HCT116 (cell line): ENCODE measurements at regions not wholly inside any gene's neighbourhood (a gene's known extent, or its start where the extent isn't known, plus 50 kb on each side); places are given as distances from the start of the nearest gene placed in this dataset.

ENCODE experiments used
- ATAC-seq: fragments of 200-7000 bp; cut with Tn5 transposase; 2 replicates; pipeline ENCODE4 v1.9.1; 2020; ENCODE audit warnings: mild to moderate bottlenecking, moderate library complexity
- BruUV-seq: library from RNA; stranded (reverse); fragments of 400-500 nt; replicated peaks from 2 replicates; lab custom pipeline; 2021; lab: Mats Ljungman, UMichigan
- CTCF ChIA-PET: fragments of 300-600 bp; sonication (Branson Sonifier 250); formaldehyde crosslinking; loops from one replicate; lab custom pipeline; 2021; ENCODE audit warnings: antibody characterized with exemption; lab: Charles Lee
- POLR2A ChIA-PET: fragments of 300-600, 350-600 bp; sonication (Branson Sonifier 250); formaldehyde crosslinking; loops from one replicate; lab custom pipeline; 2021; ENCODE audit warnings: antibody characterized with exemption; lab: Charles Lee
- RAD21 ChIA-PET, 2 experiments: fragments of 300-600 bp; sonication (Branson Sonifier 250); formaldehyde crosslinking; loops; one replicate each; lab custom pipeline; 2023; ENCODE audit warnings: low total read pairs in 2 of 2; ENCODE audit not compliant: uncharacterized antibody in 2 of 2, unreplicated experiment in 2 of 2, low non-redundant PET in 1 of 2; lab: Charles Lee
- DNase-seq: peaks from one replicate; pipeline ENCODE4 v3.0.0-alpha.2; 2010; ENCODE audit warnings: low read depth, low spot score
- H2AFZ ChIP-seq: fragments of 200-600 bp; shearing (Covaris generic), sonication (generic); 2 replicates; pipeline ENCODE4 v1.6.1; 2017; ENCODE audit warnings: low read depth, mixed run types, mixed read lengths, antibody characterized with exemption, low read length; ENCODE audit not compliant: poor library complexity, severe bottlenecking
- H3K27ac ChIP-seq: 2 replicates; pipeline ENCODE4 v1.5.1; 2012; ENCODE audit warnings: low read depth, low read length
- H3K27me3 ChIP-seq: fragments of 200-600 bp; sonication (generic); 2 replicates; pipeline ENCODE4 v1.6.1; 2016; ENCODE audit warnings: mixed run types, low read length, mixed read lengths; ENCODE audit not compliant: insufficient read depth
- H3K36me3 ChIP-seq, 2 experiments: fragments of 200-500 bp in 1 of 2; fragments of 200-600 bp in 1 of 2; sonication (Bioruptor generic) in 1 of 2; sonication (generic) in 1 of 2; 2 replicates each; pipeline versions ENCODE4 v1.5.1 to v1.6.1; 2014 to 2016; ENCODE audit warnings: low read length in 2 of 2, inconsistent platforms in 1 of 2, mixed read lengths in 1 of 2, mixed run types in 1 of 2; ENCODE audit not compliant: insufficient read depth in 2 of 2, control insufficient read depth in 1 of 2
- H3K4me1 ChIP-seq, 2 experiments: fragments of 200-600 bp in 1 of 2; sonication (generic) in 1 of 2; 2 replicates each; pipeline versions ENCODE4 v1.5.1 to v1.6.1; 2012 to 2017; ENCODE audit warnings: low read length in 2 of 2, inconsistent platforms in 1 of 2, mild to moderate bottlenecking in 1 of 2, mixed read lengths in 1 of 2, mixed run types in 1 of 2, moderate library complexity in 1 of 2; ENCODE audit not compliant: insufficient read depth in 2 of 2, control insufficient read depth in 1 of 2
- H3K4me2 ChIP-seq: fragments of 200-600 bp; sonication (generic); 2 replicates; pipeline ENCODE4 v1.6.1; 2017; ENCODE audit warnings: mixed run types, low read length, mixed read lengths
- H3K4me3 ChIP-seq, 2 experiments: fragments of 200-600 bp in 1 of 2; sonication (generic) in 1 of 2; replicated peaks in 1 of 2; 2 replicates each; pipeline ENCODE4 v1.5.1; 2011 to 2016; ENCODE audit warnings: low read length in 2 of 2, control low read depth in 1 of 2, low read depth in 1 of 2, mild to moderate bottlenecking in 1 of 2, mixed read lengths in 1 of 2, mixed run types in 1 of 2
- H3K79me2 ChIP-seq: fragments of 200-600 bp; sonication (generic); 2 replicates; pipeline ENCODE4 v1.6.1; 2017; ENCODE audit warnings: mild to moderate bottlenecking, mixed run types, low read length, moderate library complexity, mixed read lengths; ENCODE audit not compliant: insufficient read depth
- H3K9ac ChIP-seq: fragments of 200-600 bp; sonication (generic); 2 replicates; pipeline ENCODE4 v1.6.1; 2016; ENCODE audit warnings: low read length, mixed read lengths
- H3K9me2 ChIP-seq: fragments of 200-600 bp; sonication (generic), shearing (Covaris generic); 2 replicates; pipeline ENCODE4 v1.6.1; 2017; ENCODE audit warnings: mixed run types, mild to moderate bottlenecking, moderate library complexity; ENCODE audit not compliant: insufficient read depth
- H3K9me3 ChIP-seq, 2 experiments: fragments of 200-500 bp in 1 of 2; fragments of 200-600 bp in 1 of 2; sonication (Bioruptor generic) in 1 of 2; sonication (generic) in 1 of 2; 2 replicates each; pipeline ENCODE4 v1.6.1; 2014 to 2017; ENCODE audit warnings: low read length in 2 of 2, mixed read lengths in 2 of 2, inconsistent platforms in 1 of 2, low read depth in 1 of 2, mild to moderate bottlenecking in 1 of 2, mixed run types in 1 of 2, moderate library complexity in 1 of 2; ENCODE audit not compliant: control insufficient read depth in 1 of 2, insufficient read depth in 1 of 2
- H4K20me1 ChIP-seq: fragments of 200-600 bp; sonication (generic), shearing (Covaris generic); 2 replicates; pipeline ENCODE4 v1.6.1; 2017; ENCODE audit warnings: mixed run types, mild to moderate bottlenecking, moderate library complexity; ENCODE audit not compliant: insufficient read depth
- CBX3 ChIP-seq: IDR thresholded peaks from 2 replicates; pipeline ENCODE4 v1.6.1; 2012; ENCODE audit warnings: low read depth
- CEBPB ChIP-seq: IDR thresholded peaks from 2 replicates; pipeline ENCODE4 v1.6.1; 2012; ENCODE audit warnings: low read depth
- ELF1 ChIP-seq: IDR thresholded peaks from 2 replicates; pipeline ENCODE4 v1.6.1; 2012; ENCODE audit warnings: low read depth, borderline replicate concordance
- EZH2phosphoT487 ChIP-seq: fragments of 200-600 bp; IDR thresholded peaks from 2 replicates; pipeline ENCODE4 v1.6.1; 2018; ENCODE audit warnings: antibody characterized with exemption, borderline replicate concordance
- JUND ChIP-seq: IDR thresholded peaks from 2 replicates; pipeline ENCODE4 v1.6.1; 2012
- SP1 ChIP-seq: IDR thresholded peaks from 2 replicates; pipeline ENCODE4 v1.6.1; 2012; ENCODE audit warnings: low read depth
- SRF ChIP-seq: IDR thresholded peaks from 2 replicates; pipeline ENCODE4 v1.6.1; 2012; ENCODE audit warnings: low read depth
- TCF7L2 ChIP-seq: IDR thresholded peaks from 2 replicates; pipeline ENCODE4 v1.7.0; 2011; ENCODE audit warnings: borderline replicate concordance, inconsistent platforms; ENCODE audit not compliant: insufficient read depth, insufficient read length; ENCODE audit errors: extremely low read depth
- ZFX ChIP-seq: fragments of 450-650 bp; IDR thresholded peaks from 2 replicates; pipeline ENCODE4 v1.6.1; 2017
- ZNF274 ChIP-seq: fragments of 200-500 bp; sonication (Bioruptor generic); IDR thresholded peaks from 2 replicates; pipeline ENCODE4 v1.6.1; 2014; ENCODE audit warnings: mild to moderate bottlenecking, low read depth, low read length, inconsistent platforms
- intact Hi-C: fragments of 100-400 bp; cut with micrococcal nuclease; formaldehyde crosslinking; loops from 2 replicates; pipeline ENCODE4 v1.10.0; 2022
- TF ChIP-seq, protein P1 (sequence below): IDR thresholded peaks from 2 replicates; pipeline ENCODE4 v1.6.1; 2012
- TF ChIP-seq, protein P2 (sequence below), 3 experiments: fragments of 200-600 bp in 1 of 3; sonication (generic) in 1 of 3; IDR thresholded peaks in 2 of 3; conservative IDR thresholded peaks in 1 of 3; 2 replicates each; pipeline ENCODE4 v1.5.1; 2012 to 2017; ENCODE audit warnings: low read depth in 2 of 3, low read length in 2 of 3, antibody characterized with exemption in 1 of 3, borderline replicate concordance in 1 of 3, control low read depth in 1 of 3, mild to moderate bottlenecking in 1 of 3, mixed read lengths in 1 of 3, mixed run types in 1 of 3, moderate library complexity in 1 of 3; ENCODE audit not compliant: insufficient read depth in 1 of 3
- TF ChIP-seq, protein P3 (sequence below): IDR thresholded peaks from 2 replicates; pipeline ENCODE4 v1.6.1; 2012; ENCODE audit warnings: low read depth

DNA sequence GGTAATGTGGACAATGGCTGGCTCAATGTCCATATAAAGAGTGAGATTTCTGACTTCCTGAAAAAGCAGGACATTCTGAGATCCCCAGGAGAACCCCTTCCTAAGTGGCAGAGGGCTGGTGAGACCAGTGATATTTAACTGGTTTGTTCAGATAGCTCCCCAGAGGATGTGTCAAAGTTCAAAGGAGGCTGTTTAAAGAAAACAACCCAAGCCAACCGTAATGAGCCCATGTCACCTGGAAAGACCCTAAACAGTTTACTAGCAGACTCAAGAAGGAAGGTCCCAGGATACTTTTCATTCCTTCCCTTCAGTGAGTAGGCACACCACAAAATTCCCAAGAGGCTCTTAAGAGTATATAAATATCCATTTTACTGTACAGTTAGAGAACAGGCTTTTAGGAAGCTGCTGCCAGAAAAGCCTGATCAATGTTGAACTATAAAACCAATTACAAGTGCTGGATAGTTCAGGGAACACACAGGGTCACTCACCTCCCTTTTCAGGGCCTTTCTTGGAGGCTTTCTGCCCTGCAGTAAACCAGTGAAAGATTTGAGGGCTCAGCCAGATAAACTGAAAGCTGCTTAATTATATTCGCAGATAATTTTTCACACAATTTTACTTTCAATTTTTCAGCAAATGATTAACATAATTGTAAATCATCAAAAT, 293.5 kb downstream of the ASXL3 start:
- Histone ChIP-seq H3K9me2 (no peaks in the 10 kb centered on the region), H3K27me3 (no peaks in the 10 kb centered on the region), H4K20me1 (no peaks in the 10 kb centered on the region), H2AFZ (no peak overlapping the region), H3K79me2 (no peaks in the 10 kb centered on the region), H3K4me2 (no peak overlapping the region), H3K4me3 (no peak overlapping the region), H3K4me1 (no peaks in the 10 kb centered on the region), H3K9ac (no peak overlapping the region), H3K27ac (no peak overlapping the region), H3K9me3 (peaks cover 10 to 27% of the 10 kb centered on the region in 2 experiments; a peak in 3 of 4 replicates), H3K36me3 (no peaks in the 10 kb centered on the region)
- CTCF ChIA-PET: no interaction called here
- TF ChIP-seq JUND: no peak
- TF ChIP-seq, protein P1, sequence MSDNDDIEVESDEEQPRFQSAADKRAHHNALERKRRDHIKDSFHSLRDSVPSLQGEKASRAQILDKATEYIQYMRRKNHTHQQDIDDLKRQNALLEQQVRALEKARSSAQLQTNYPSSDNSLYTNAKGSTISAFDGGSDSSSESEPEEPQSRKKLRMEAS: no peak
- no TSS peak for BruUV-seq
- POLR2A ChIA-PET: no interaction called here
- intact Hi-C loops: no loop called here
- ATAC-seq (no peak), DNase-seq (no peak)
- RAD21 ChIA-PET: no interaction called here

DNA sequence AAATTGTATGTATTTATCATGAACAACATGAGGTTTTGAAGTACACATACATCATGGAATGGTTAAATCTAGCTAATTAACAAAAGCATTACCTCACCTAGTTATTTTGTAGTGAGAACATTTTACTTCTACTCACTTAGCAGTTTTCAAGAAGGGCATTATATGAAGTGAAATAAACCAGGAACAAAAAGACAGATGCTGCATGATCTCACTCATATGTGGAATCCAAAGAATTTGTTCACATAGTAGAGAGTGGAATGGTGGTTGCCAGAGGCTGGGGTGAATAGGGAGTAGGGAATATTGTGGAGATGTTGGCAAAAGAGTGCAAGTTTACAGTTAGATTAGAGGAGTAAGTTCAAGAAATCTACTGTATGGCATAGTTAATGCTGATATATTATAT, 292.0 kb downstream of the ASXL3 start:
- CTCF ChIA-PET: no interaction called here
- Histone ChIP-seq H2AFZ (no peak overlapping the region), H3K9me3 (peaks cover 10 to 26% of the 10 kb centered on the region in 2 experiments; a peak in 3 of 4 replicates), H3K9ac (no peak overlapping the region), H3K36me3 (no peaks in the 10 kb centered on the region), H3K27ac (no peak overlapping the region), H3K9me2 (no peaks in the 10 kb centered on the region), H3K79me2 (no peaks in the 10 kb centered on the region), H3K4me2 (no peak overlapping the region), H3K4me3 (no peak overlapping the region), H3K4me1 (no peaks in the 10 kb centered on the region), H3K27me3 (no peaks in the 10 kb centered on the region), H4K20me1 (no peaks in the 10 kb centered on the region)
- TF ChIP-seq CBX3 (no peak), CEBPB (no peak), ZFX (no peak), ZNF274 (no peak), SP1 (no peak), SRF (no peak), EZH2phosphoT487 (no peak), ELF1 (no peak), TCF7L2 (no peak)
- TF ChIP-seq, protein P1: no peak
- TF ChIP-seq, protein P2, sequence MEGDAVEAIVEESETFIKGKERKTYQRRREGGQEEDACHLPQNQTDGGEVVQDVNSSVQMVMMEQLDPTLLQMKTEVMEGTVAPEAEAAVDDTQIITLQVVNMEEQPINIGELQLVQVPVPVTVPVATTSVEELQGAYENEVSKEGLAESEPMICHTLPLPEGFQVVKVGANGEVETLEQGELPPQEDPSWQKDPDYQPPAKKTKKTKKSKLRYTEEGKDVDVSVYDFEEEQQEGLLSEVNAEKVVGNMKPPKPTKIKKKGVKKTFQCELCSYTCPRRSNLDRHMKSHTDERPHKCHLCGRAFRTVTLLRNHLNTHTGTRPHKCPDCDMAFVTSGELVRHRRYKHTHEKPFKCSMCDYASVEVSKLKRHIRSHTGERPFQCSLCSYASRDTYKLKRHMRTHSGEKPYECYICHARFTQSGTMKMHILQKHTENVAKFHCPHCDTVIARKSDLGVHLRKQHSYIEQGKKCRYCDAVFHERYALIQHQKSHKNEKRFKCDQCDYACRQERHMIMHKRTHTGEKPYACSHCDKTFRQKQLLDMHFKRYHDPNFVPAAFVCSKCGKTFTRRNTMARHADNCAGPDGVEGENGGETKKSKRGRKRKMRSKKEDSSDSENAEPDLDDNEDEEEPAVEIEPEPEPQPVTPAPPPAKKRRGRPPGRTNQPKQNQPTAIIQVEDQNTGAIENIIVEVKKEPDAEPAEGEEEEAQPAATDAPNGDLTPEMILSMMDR (IDR thresholded peaks at IDR 0.05 in 2 of 3, conservative IDR thresholded peaks at IDR 0.05 in 1 of 3; ENCODE audit: borderline replicate concordance in 1 of 3, insufficient read depth in 1 of 3, low read depth in 2 of 3, low read length in 2 of 3): no peak
- TF ChIP-seq, protein P3, sequence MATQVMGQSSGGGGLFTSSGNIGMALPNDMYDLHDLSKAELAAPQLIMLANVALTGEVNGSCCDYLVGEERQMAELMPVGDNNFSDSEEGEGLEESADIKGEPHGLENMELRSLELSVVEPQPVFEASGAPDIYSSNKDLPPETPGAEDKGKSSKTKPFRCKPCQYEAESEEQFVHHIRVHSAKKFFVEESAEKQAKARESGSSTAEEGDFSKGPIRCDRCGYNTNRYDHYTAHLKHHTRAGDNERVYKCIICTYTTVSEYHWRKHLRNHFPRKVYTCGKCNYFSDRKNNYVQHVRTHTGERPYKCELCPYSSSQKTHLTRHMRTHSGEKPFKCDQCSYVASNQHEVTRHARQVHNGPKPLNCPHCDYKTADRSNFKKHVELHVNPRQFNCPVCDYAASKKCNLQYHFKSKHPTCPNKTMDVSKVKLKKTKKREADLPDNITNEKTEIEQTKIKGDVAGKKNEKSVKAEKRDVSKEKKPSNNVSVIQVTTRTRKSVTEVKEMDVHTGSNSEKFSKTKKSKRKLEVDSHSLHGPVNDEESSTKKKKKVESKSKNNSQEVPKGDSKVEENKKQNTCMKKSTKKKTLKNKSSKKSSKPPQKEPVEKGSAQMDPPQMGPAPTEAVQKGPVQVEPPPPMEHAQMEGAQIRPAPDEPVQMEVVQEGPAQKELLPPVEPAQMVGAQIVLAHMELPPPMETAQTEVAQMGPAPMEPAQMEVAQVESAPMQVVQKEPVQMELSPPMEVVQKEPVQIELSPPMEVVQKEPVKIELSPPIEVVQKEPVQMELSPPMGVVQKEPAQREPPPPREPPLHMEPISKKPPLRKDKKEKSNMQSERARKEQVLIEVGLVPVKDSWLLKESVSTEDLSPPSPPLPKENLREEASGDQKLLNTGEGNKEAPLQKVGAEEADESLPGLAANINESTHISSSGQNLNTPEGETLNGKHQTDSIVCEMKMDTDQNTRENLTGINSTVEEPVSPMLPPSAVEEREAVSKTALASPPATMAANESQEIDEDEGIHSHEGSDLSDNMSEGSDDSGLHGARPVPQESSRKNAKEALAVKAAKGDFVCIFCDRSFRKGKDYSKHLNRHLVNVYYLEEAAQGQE: no peak
- BruUV-seq: no TSS peak
- RAD21 ChIA-PET: no interaction called here
- no peak for ATAC-seq
- POLR2A ChIA-PET: no interaction called here
- DNase-seq: no peak
- intact Hi-C loops: no loop called here
